Neural progenitor cell (in vitro differentiated cells): ENCODE measurements at regions not wholly inside any gene's neighbourhood (a gene's known extent, or its start where the extent isn't known, plus 50 kb on each side); places are given as distances from the start of the nearest gene placed in this dataset.

Source experiments
- DNase-seq: peaks from one replicate; pipeline ENCODE4 v3.0.0-alpha.2; 2016; ENCODE audit warnings: low spot score
- H2AFZ ChIP-seq: fragments of 200-600 bp; sonication (generic); replicated peaks from 2 replicates; pipeline ENCODE4 v1.6.1; 2016; ENCODE audit warnings: antibody characterized with exemption
- H3F3A ChIP-seq: fragments of 200-600 bp; sonication (generic); 2 replicates; pipeline ENCODE4 v1.6.1; 2016; ENCODE audit warnings: antibody characterized with exemption, low read depth
- H3K27ac ChIP-seq: fragments of 200-600 bp; sonication (generic); 2 replicates; pipeline ENCODE4 v1.5.1; 2016; ENCODE audit warnings: mild to moderate bottlenecking
- H3K27me3 ChIP-seq: fragments of 200-600 bp; sonication (generic); 2 replicates; pipeline ENCODE4 v1.6.1; 2016; ENCODE audit warnings: mild to moderate bottlenecking, moderate library complexity
- H3K36me3 ChIP-seq: fragments of 200-600 bp; sonication (generic); 2 replicates; pipeline ENCODE4 v1.5.1; 2016
- H3K4me1 ChIP-seq: fragments of 200-600 bp; sonication (generic); 2 replicates; pipeline ENCODE4 v1.6.1; 2016; ENCODE audit warnings: mixed run types
- H3K4me2 ChIP-seq: fragments of 200-600 bp; sonication (generic); 2 replicates; pipeline ENCODE4 v1.6.1; 2016
- H3K4me3 ChIP-seq: fragments of 200-600 bp; sonication (generic); 2 replicates; pipeline ENCODE4 v1.5.1; 2016
- H3K79me2 ChIP-seq: fragments of 200-600 bp; sonication (generic); 2 replicates; pipeline ENCODE4 v1.6.1; 2016; ENCODE audit warnings: low read depth
- H3K9ac ChIP-seq: fragments of 200-600 bp; sonication (generic); 2 replicates; pipeline ENCODE4 v1.6.1; 2016
- H3K9me3 ChIP-seq: fragments of 200-600 bp; sonication (generic); 2 replicates; pipeline ENCODE4 v1.5.1; 2016; ENCODE audit warnings: low read depth
- H4K20me1 ChIP-seq: fragments of 200-600 bp; sonication (generic); 2 replicates; pipeline ENCODE4 v1.6.1; 2016; ENCODE audit warnings: low read depth
- H3K27ac Mint-ChIP-seq: 3 replicates; pipeline ENCODE4 v1.8.0; 2021; ENCODE audit warnings: mixed read lengths
- H3K27me3 Mint-ChIP-seq: 2 replicates; pipeline ENCODE4 v1.8.0; 2022; ENCODE audit warnings: low read depth, mild to moderate bottlenecking, inconsistent platforms, moderate library complexity, mixed read lengths; ENCODE audit not compliant: insufficient read depth
- H3K36me3 Mint-ChIP-seq: 3 replicates; pipeline ENCODE4 v1.8.0; 2021; ENCODE audit warnings: mixed read lengths
- H3K4me1 Mint-ChIP-seq: 3 replicates; pipeline ENCODE4 v1.8.0; 2021; ENCODE audit warnings: mixed read lengths
- H3K4me3 Mint-ChIP-seq: 3 replicates; pipeline ENCODE4 v1.8.0; 2021; ENCODE audit warnings: mild to moderate bottlenecking, moderate library complexity, mixed read lengths
- H3K9me3 Mint-ChIP-seq: 3 replicates; pipeline ENCODE4 v1.8.0; 2020; ENCODE audit warnings: mixed read lengths
- CTCF ChIP-seq: fragments of 200-600 bp; sonication (generic); IDR thresholded peaks from 2 replicates; pipeline ENCODE4 v1.5.1; 2017; ENCODE audit warnings: antibody characterized with exemption, mild to moderate bottlenecking
- EZH2 ChIP-seq: fragments of 200-600 bp; sonication (generic); IDR thresholded peaks from 2 replicates; pipeline ENCODE4 v1.6.1; 2017; ENCODE audit warnings: antibody characterized with exemption, mild to moderate bottlenecking, moderate library complexity
- EZH2phosphoT487 ChIP-seq: fragments of 200-600 bp; sonication (generic); IDR thresholded peaks from 2 replicates; pipeline ENCODE4 v1.6.1; 2017; ENCODE audit warnings: antibody characterized with exemption

GRCh38 chr9:24846248-24846912 lies 300.7 kb upstream of the IZUMO3 start:
- H3K9me3 ChIP-seq = no peaks in the 10 kb centered on the region
- no peaks in the 10 kb centered on the region for H3F3A ChIP-seq
- H4K20me1 ChIP-seq = no peaks in the 10 kb centered on the region
- H3K9ac ChIP-seq = no peak overlapping the region
- H3K27me3 Mint-ChIP-seq = no peaks in the 10 kb centered on the region
- H3K36me3 Mint-ChIP-seq = no peaks in the 10 kb centered on the region
- H3K27ac Mint-ChIP-seq = no peak overlapping the region
- H3K4me2 ChIP-seq = no peak overlapping the region
- H3K27me3 ChIP-seq = no peaks in the 10 kb centered on the region
- no peaks in the 10 kb centered on the region for H3K36me3 ChIP-seq
- H3K9me3 Mint-ChIP-seq = no peaks in the 10 kb centered on the region
- no peaks in the 10 kb centered on the region for H3K4me1 ChIP-seq
- no peak overlapping the region for H3K4me3 Mint-ChIP-seq
- no peak overlapping the region for H2AFZ ChIP-seq
- H3K79me2 ChIP-seq = no peaks in the 10 kb centered on the region
- no peak overlapping the region for H3K4me3 ChIP-seq
- no peak overlapping the region for H3K27ac ChIP-seq
- no peak for DNase-seq
- no peaks in the 10 kb centered on the region for H3K4me1 Mint-ChIP-seq
- no peak for TF ChIP-seq EZH2
- no peak for TF ChIP-seq CTCF
- no peak for TF ChIP-seq EZH2phosphoT487

GRCh38 chr9:24844217-24844616 lies 298.5 kb upstream of the IZUMO3 start:
- no peak for DNase-seq
- Histone ChIP-seq H3K79me2 (no peaks in the 10 kb centered on the region), H3F3A (no peaks in the 10 kb centered on the region), H3K36me3 (no peaks in the 10 kb centered on the region), H2AFZ (no peak overlapping the region), H3K9ac (no peak overlapping the region), H3K4me2 (no peak overlapping the region), H4K20me1 (no peaks in the 10 kb centered on the region), H3K4me3 (no peak overlapping the region), H3K9me3 (no peaks in the 10 kb centered on the region), H3K27me3 (no peaks in the 10 kb centered on the region), H3K4me1 (no peaks in the 10 kb centered on the region), H3K27ac (no peak overlapping the region)
- no peak overlapping the region for H3K4me3 Mint-ChIP-seq
- no peaks in the 10 kb centered on the region for H3K27me3 Mint-ChIP-seq
- TF ChIP-seq CTCF (no peak), EZH2 (no peak), EZH2phosphoT487 (no peak)
- no peak overlapping the region for H3K27ac Mint-ChIP-seq
- no peaks in the 10 kb centered on the region for H3K36me3 Mint-ChIP-seq
- no peaks in the 10 kb centered on the region for H3K4me1 Mint-ChIP-seq
- H3K9me3 Mint-ChIP-seq = no peaks in the 10 kb centered on the region

GRCh38 chr9:24841993-24842392 lies 296.3 kb upstream of the IZUMO3 start:
- Mint-ChIP-seq H3K36me3 (no peaks in the 10 kb centered on the region), H3K4me1 (no peaks in the 10 kb centered on the region), H3K4me3 (no peak overlapping the region), H3K27me3 (no peaks in the 10 kb centered on the region), H3K27ac (no peak overlapping the region), H3K9me3 (no peaks in the 10 kb centered on the region)
- no peak for DNase-seq
- no peak overlapping the region for H2AFZ ChIP-seq
- H3K36me3 ChIP-seq = no peaks in the 10 kb centered on the region
- no peak overlapping the region for H3K4me2 ChIP-seq
- no peaks in the 10 kb centered on the region for H3K79me2 ChIP-seq
- no peaks in the 10 kb centered on the region for H3K27me3 ChIP-seq
- H4K20me1 ChIP-seq = no peaks in the 10 kb centered on the region
- TF ChIP-seq EZH2phosphoT487 (no peak), CTCF (no peak), EZH2 (no peak)
- no peak overlapping the region for H3K9ac ChIP-seq
- no peaks in the 10 kb centered on the region for H3F3A ChIP-seq
- H3K27ac ChIP-seq = no peak overlapping the region
- H3K4me1 ChIP-seq = no peaks in the 10 kb centered on the region
- H3K4me3 ChIP-seq = no peak overlapping the region
- H3K9me3 ChIP-seq = no peaks in the 10 kb centered on the region
